ENCODE measurements at regions not wholly inside any gene's neighbourhood (a gene's known extent, or its start where the extent isn't known, plus 50 kb on each side); places are given as distances from the start of the nearest gene placed in this dataset.

DNA sequence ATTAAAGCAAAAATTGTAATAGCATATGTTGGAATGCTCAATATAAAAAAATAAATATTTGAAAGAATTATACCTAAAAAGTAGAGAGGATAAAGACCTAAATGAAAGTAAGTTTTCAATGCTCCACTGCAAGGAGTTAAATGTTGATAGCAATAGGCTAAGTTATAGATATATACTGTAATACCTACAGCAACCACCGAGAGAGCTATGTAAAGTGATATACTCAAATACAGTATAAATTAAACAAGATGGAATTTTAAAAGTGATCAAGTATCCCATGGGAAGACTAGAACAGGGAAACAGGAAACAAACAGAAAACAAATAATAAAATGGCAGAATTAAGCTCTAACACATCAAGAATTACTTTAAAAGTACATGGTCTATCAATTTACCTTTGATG, 73.9 kb downstream of the CASP3 start:
- DNase-seq: no peak

DNA sequence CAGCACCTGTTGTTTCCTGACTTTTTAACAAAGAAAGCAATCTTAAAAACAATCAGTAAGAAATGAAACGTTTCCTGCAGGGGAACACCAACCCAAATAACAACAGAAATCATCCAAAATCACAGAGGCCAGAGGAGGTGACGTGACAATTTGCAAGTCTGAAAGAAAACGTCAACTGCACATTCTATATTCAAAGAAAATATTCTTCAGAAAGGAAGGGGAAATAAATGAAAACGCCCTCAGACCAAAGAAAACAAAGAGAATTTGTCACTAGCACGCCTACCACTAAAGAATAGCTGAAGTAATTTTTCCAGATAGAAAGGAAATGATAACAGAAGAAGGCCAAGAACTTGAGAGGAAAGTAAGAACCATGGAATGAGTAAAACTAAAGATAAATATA, 74.4 kb downstream of the CASP3 start:
- DNase-seq: peak in 1 of 2 experiments; percentile 2

DNA sequence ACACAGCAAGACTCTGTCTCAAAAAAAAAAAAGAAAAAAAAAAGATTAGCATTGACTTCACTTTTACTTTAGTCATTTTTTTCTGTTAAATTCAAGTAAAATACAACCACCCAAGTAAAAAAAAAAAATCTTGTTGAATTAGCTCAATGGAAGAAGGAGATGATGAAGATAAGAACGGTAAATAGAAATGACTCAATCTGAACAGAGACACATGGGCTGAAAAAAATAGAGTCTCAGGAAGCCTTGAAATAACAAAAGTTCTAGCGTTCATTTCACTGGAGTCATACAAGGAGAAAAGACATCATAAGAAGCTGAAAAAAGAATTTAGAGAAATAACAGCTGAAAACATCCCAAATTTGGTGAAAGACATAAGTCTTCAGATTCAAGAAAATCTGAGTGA, 75.5 kb downstream of the CASP3 start:
- DNase-seq: no peak

DNA sequence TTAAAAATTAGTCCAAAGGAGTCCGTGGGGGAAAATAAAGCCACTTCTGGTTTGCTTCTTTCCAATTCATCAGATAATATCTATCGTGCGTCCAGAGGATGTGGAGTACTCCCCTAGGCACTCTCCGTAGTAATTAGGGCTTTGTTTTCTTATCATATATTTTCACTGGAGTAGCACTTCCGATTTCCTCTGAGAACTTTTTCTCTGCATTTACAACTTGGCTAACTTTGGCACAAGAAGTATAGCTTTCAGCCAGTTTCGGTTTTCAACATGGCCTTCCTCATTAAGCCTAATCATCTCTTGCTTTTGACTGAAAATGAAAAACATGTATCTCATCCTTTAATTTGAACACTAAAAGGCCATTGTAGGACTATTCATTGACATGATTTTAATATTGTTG, 80.5 kb downstream of the CASP3 start:
- DNase-seq: no peak

DNA sequence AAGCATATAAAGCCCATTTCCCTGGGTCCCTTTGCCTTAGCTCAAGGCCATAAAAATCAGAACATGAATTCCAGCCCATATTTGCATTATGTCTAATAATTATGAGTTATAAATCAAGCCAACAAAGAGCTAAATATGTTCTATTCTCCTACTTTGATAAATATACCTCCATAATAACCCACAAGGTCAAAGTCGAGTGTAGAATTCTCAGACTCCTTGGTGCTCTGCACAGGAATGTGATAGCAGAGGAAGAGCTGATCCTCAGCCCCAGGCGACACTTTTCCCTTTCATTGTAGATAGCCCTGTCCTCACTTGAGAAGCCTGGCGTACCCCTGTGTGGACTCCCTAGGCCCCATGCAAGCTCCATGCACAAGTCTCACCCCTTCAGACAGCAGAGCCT, 85.6 kb downstream of the CASP3 start:
- no peak for DNase-seq

DNA sequence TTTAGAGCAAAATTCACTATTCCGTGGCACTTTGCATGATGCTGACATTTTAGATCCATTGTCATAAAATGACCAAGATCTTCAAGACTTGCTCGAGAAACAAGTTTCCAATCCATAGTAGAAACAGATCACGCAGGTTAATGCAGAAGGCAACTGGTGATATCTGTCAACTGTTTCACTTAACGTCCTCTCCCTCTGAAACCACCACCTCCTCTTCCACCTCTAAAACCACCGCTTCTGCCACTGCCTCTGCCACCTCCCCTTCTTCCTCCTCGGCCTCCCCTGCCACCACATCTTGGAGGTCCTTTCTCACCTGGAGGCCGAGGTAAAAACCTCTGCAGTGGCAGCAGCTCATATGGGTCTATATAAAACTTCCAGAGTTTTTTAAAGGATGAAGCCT, 84.6 kb upstream of the IRF2 start:
- DNase-seq: no peak

DNA sequence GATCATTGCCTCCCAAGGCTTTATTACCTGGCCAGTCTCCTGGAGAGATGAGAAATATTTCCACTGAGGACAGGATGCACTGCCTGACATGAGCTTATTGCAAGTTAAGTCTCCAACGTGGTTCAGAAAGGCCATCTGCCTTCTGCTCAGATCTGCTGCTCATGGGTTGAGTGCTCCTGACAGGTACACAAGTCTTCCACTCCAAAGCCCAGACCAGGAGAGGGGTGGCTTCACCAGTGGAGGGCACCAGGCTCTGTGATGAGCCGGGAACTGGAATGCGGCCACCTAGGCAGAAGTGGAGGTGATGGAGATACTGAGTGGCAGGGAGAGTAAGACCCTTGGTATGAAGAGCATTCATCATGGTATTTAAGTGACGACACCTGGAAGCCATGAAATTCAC, 79.5 kb upstream of the IRF2 start:
- DNase-seq: no peak

DNA sequence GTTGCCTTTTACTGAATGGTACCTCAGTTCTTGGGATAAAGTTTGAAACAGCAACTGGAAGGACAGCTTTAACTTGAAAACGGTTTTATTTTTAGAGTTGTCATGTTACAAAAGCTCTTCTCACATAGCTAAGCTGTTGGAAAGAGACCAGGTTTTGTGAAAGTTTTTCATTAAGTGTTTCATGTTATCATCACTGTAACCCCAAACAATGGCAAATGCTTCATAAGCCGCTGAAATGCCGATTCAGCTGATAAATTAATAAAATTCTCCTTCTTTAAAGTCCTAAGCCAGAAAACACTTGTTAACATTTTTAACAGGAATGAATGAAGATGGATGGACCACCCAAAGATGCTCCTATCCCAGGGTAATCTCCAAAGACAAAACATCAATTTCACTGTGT, 76.1 kb upstream of the IRF2 start:
- no peak for DNase-seq

DNA sequence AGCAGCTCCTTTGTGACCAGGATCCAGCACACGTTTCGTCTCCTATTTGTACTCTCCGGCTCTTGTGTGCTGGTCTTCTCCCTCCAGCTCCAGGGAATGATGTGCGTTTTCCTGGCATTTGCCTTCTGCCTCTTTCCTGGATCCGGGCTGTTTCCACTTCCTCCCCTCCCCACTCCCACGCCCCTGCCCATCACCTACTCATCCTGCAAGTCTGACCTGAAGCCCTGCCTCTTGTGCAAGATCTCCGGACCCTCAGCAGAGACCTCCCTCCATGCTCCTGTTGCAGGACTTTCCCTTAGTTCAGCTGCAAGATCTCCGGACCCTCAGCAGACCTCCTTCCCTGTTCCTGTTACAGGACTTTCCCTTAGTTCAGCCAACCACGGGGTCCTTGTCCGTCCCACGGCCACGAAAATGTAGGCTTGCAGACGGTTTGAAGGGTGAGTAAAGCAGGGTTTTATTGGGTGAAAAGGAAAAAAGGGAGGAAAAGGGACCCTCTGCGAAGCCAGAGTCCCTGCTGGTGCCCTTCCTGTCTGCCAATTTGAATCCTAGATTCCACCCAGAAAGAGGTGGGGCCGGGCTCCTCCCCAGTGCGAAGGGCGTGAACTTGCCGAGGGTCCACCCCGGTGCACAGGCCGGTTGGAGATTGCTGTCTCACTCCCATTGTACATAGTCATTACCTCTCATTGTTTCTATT, 74.4 kb upstream of the IRF2 start:
- DNase-seq: no peak

DNA sequence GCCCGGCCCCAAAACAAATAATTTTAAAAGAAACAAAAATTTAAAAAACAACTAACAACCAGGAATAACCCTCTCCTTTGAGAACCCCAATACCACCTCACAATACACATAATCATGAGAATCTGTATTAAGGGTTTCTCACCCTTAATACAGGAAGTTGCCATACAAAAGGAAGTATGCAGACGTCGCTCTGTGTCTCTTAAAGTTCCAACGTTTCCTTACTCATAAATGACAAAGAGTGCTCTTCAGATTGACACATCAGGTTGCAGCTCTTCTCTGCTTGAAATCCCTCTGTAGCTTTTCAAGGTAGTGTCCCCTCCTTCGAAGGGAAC, 73.9 kb upstream of the IRF2 start:
- no peak for DNase-seq

DNA sequence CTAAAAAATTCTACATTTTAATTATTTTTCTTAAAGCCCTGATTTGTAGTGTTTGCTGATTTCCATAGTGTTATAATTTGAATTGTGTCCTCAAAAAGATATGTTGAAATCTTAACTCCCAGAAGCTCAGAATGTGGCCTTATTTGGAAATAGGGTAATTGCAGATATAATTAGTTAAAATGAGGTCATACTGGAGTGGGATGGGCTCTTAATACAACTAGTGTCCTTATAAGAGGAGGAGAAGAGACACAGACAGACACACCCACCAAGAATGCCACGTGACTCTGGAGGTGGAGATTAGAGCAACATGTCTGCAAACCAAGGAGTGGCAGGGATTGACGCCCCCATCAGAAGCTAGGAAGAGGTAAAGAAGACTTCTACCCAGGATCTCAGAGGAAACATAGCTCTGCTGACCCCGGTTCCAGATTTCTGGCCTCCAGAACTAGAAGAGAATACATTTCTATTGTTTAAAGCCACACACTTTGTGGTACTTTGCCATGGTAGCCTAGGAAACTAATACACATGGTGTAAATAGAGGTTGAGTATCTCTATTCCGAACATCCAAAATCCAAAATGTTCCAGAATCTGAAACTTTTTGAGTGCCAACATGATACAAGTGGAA, 70.5 kb upstream of the IRF2 start:
- no peak for DNase-seq

DNA sequence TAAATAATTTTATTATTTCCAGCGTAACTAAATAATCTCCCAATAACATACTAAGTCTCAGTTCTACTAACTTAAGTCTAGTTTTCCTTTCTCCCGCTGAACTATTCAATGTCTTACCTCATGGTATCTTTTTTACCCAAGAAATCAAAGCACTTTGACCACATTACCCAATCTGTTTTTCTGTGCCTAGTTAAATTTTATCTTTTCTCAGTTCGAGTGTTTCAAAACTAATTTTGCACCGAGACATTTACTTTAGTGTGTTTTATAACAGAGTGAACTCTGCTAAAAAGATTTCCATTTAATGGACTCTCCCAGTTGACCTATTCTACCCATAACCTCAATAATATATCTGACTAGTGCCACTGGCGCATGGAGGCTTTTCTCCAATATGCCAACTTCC, 67.6 kb upstream of the IRF2 start:
- DNase-seq: no peak

DNA sequence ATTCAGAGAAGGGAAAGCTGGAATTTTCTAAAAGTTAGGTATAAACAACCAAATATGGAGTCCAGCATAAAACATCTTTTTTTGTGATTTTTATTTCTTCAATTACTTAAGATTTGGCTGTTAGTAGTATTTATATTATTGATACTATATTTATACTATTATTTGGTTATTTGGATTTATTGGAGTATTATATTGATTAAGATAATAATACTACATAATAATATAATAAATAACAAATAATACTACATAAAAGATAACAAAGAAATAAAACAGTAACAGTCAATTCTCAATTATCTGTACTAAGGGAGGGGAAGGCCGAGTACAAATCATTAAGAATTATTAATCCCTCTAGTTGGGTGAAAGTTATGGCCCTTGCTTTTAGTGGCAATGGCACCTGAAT, 66.0 kb upstream of the IRF2 start:
- no peak for DNase-seq

DNA sequence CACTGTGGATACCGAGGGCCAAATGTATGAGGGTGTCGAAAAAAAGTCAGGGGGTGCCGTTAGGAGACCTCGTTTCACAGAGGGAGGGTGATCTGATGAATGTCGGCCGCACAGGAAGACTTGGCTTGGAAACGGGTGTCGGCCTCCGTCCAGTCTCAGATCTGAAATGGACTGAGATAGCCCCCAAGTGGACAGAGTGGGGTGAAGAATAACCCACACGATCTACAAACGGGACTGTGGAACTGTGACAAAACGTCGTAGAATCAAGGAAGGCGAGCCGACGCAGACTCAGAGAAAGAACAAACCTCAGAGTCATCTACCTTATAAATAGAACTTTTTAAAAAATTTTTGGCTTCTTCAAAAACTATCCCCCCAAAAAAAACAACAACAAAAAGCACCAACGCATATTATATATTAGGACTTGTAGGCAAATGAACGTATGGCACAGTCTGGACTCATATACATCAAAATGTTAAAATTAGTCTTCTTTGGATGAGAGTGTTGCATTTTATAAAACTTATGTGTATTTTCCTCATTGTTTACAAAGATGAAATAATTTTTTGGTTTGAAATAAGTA, 63.8 kb upstream of the IRF2 start:
- peak; percentile 35 to 54 for DNase-seq

DNA sequence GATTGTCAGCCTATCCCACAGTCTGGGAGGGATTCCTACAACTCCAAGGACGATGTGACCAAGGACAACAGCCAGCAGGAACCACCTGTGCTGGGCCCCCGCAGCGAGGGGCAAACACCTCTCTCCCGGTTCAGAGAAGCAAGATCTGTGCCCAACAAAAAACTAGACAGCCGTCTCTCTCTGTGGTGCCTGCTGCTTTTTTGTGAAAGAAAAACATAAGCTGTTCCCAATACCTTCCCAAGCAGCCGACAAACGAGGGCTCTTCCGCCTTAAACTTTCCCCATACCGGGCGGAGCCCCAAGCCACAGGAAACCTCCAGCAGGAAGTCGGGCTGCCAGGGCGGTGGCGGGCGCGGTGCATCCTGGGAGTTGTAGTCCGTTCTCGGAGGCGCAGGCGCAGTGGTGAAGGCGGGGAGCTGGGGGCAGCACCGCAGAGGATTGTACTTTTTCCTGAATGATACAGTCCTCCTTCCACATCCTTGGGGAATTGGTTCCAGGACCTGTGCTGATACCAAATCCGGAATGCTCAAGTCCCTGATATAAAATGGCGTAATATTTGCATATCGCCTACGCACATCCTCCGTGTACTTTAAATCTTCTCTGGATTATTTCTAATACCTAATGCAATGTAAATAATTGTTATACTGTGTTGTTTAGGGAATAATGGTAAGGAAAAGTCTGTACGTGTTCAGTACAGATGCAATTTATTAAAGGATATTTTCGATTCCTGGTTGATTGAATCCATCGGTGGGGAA, 63.1 kb upstream of the IRF2 start:
- peak; percentile 91 for DNase-seq

DNA sequence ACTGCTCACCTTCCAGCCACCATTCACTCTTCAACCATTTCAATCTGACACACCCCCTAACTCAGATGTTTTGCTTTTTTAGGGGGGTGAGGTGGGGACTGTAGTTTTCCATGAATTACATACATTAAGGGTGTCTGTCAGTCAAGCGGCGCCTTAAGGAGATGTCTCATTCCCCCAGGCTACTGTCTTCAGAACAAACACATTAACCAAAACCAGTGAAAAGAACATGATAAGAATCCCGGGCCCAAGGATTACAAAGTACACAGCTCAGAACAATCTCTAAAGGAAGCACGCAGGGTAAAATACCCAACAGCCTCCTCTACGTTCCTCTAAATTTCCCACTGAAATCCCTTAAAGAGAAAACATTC, 62.5 kb upstream of the IRF2 start:
- no peak for DNase-seq

DNA sequence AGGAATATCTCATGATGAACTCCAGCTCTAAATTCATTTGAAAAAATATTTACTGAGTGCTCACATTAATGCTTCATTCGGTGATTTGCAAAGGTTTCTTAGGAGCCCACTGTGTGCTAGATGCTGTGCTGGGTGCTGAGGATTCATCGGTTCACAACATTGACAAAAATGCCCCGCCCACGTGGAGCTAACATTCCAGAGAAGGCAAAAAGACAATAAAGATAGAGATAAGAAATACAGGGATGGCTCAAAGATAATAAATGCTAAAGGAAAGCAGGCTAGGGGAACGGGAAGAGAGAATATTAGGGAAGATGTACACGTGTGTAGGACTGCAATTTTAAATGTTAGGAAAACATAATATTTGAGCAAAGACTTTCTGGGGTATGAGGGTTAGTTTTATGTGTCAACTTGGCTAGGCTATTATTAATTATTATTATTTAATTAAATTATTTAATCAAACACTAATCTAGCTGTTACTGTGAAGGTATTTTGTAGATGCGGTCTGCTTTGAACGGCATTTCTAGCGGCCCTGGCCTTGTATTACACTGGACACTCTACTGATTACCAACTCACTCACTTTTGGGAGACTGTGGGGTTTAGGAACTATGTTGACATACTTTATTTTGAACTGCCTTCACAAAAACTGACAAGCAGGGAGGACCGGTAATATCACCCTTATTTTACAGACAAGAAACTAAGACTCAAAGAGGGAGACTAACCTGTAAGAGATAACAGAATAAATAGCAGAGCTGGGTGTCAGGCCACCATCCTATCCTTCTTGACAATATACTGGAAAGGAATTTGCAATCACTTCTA, 61.9 kb upstream of the IRF2 start:
- DNase-seq: no peak

DNA sequence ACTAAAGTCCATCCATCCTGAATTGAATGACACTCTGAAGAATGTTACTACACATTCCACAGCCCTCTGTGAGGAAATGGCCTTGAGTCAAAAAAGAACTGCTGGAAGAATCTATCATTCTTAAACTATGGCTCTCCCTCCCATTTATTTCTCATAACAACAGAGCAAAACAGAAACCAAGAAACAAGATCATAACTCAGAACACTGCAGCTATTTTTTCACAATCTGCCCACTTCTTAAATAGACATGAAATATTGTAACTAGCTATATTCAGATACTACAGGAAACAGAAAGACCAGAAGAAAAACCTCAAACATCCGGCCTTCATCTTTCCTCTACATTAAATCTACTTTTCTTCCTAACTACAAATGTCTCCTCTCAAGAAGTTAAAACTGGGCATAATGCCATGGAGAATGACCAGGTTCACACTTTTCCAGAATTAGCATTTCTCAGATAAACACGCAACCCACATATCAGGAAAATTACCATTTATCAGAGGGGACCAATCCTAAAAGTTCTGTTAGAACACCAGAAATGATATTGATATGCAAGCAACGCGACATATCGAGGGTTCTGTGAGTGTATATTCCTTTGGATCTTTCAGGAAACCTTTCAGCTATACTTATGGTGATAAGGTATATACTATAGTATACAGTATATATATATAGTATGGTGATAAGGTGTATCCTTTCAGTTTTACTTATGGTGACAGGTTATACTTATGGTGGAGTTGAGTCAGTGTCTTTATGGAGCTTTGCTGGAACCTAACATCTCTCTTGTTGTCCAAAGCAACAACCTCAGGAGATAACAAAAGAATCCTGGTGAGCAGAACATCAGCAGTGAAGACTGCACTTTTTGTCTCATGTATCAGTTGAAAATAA, 60.4 kb upstream of the IRF2 start:
- no peak for DNase-seq

DNA sequence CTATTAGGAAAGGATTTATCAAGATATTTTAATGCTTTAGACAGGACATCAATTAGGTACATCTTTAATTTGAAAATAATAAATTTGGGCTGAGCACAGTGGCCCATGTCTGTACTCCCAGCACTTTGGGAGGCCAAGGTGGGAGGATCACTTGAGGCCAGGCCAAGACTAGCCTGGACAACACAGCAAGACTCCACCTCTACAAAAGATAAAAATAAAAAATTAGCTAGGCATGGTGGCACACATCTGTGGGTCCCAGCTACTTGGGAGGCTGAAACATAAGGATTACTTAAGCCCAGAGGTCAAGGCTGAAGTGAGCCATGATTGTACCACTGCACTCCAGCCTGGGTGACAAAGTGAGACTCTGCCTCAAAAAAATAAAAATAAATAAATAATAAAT, 59.6 kb upstream of the IRF2 start:
- no peak for DNase-seq

DNA sequence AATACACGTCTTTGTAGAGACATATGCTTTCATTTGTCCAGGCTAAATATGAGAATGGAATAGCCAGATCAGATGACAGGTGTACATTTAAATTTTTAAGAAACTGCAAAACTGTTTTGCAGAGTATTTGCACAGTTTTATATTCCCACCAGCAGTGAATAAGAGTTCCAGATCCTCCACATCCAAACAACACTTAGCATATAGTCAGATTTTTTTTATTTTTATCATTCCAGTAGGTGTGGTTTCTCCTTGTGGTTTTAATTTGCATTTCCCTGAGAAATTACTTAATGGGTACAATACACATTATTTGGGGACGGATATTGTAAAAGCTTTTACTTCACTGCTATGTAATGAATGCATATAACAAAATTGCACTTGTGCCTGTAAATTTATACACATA, 56.7 kb upstream of the IRF2 start:
- DNase-seq: no peak

DNA sequence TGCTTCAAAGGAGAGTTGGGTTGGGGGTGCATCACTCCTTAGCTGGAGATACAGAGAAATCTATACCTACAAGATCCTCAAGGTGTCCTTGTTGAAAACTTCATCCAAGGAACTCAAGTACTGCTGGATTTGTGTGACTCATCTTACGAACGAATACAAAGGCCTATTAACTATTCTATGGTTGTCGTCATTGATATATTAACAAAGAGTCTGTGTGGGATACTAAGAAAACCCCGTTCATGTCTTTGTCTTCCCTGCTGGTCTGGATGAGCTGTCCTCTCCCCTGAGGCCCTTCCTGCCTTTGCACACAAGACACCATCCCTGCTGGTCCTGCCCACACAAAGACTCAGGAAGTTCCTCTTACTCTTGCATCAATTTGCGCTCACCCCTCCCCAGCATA, 54.9 kb upstream of the IRF2 start:
- no peak for DNase-seq

DNA sequence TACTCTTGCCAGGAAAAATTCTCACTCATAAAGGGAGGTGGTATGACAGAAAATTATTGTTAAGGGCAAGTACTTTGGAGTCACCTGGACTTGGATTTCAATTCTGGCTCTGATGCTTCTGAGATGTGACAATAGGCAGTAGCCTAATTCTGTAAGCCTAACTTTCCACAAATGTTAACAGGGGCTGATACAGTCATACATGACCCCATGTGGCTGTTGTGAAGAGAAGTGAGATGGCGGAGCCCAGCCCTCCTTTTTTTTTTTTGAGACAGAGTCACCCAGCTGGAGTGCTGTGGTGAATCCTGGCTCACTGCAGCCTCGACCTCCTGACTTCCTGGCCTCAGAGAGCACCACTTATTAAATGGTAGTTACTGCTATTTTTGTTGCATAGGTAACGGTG, 54.4 kb upstream of the IRF2 start:
- DNase-seq: no peak

Measured in stimulated activated CD4-positive, alpha-beta T cell treated with anti-CD3 and anti-CD28 coated beads, Interleukin-4, amount 100 ng/mL, for 4 hours (primary cell).